Caco-2 (cell line): ENCODE measurements at regions not wholly inside any gene's neighbourhood (a gene's known extent, or its start where the extent isn't known, plus 50 kb on each side); places are given as distances from the start of the nearest gene placed in this dataset.

Experiments
- BruUV-seq: library from RNA; stranded (reverse); fragments of 400-500 nt; replicated peaks from 2 replicates; lab custom pipeline; 2021; lab: Mats Ljungman, UMichigan
- CTCF ChIA-PET: fragments of 300-600 bp; sonication (Branson Sonifier 250); formaldehyde crosslinking; loops from one replicate; lab custom pipeline; 2022; ENCODE audit warnings: antibody characterized with exemption; lab: Charles Lee
- POLR2A ChIA-PET: fragments of 300-600 bp; sonication (Branson Sonifier 250); formaldehyde crosslinking; loops from one replicate; lab custom pipeline; 2022; ENCODE audit warnings: antibody characterized with exemption; lab: Charles Lee
- DNase-seq, 2 experiments: peaks; one replicate each; pipeline versions ENCODE4 v3.0.0 to v3.0.0-alpha.2; 2020 to 2022
- H3K27me3 ChIP-seq: replicated peaks from 2 replicates; pipeline ENCODE4 v1.6.0; 2011; ENCODE audit warnings: low read length; ENCODE audit not compliant: control insufficient read depth, insufficient read depth
- H3K36me3 ChIP-seq: 2 replicates; pipeline ENCODE4 v1.5.1; 2011; ENCODE audit warnings: low read length; ENCODE audit not compliant: control insufficient read depth, insufficient read depth
- H3K4me1 ChIP-seq: fragments of 250-450 bp; sonication (Bioruptor Pico); 2 replicates; pipeline ENCODE4 v1.5.1; 2020; ENCODE audit warnings: mild to moderate bottlenecking
- H3K4me3 ChIP-seq: 2 replicates; pipeline ENCODE4 v1.5.1; 2011; ENCODE audit warnings: low read depth, mild to moderate bottlenecking, control low read depth, low read length
- H3K9me3 ChIP-seq: fragments of 250-450 bp; sonication (Bioruptor Pico); 2 replicates; pipeline ENCODE4 v1.5.1; 2020; ENCODE audit warnings: mild to moderate bottlenecking, moderate library complexity
- H3K27ac Mint-ChIP-seq: one replicate; pipeline ENCODE4 v1.8.0; 2022; ENCODE audit warnings: mixed read lengths; ENCODE audit not compliant: unreplicated experiment
- H3K27me3 Mint-ChIP-seq: one replicate; pipeline ENCODE4 v1.8.0; 2022; ENCODE audit warnings: mixed read lengths; ENCODE audit not compliant: insufficient read depth, unreplicated experiment
- H3K36me3 Mint-ChIP-seq: one replicate; pipeline ENCODE4 v1.8.0; 2022; ENCODE audit warnings: mild to moderate bottlenecking, mixed read lengths; ENCODE audit not compliant: insufficient read depth, unreplicated experiment
- H3K4me1 Mint-ChIP-seq: one replicate; pipeline ENCODE4 v1.8.0; 2022; ENCODE audit warnings: low read depth, mixed read lengths; ENCODE audit not compliant: unreplicated experiment
- H3K4me3 Mint-ChIP-seq: one replicate; pipeline ENCODE4 v1.8.0; 2022; ENCODE audit warnings: mild to moderate bottlenecking, moderate library complexity, mixed read lengths; ENCODE audit not compliant: unreplicated experiment
- H3K9me3 Mint-ChIP-seq: one replicate; pipeline ENCODE4 v1.8.0; 2022; ENCODE audit warnings: mixed read lengths; ENCODE audit not compliant: unreplicated experiment
- intact Hi-C: fragments of 100-400 bp; cut with micrococcal nuclease; formaldehyde crosslinking; loops from one replicate; pipeline ENCODE4 v1.10.0; 2022; ENCODE audit not compliant: unreplicated experiment
- TF ChIP-seq, protein P1 (sequence below), 2 experiments: fragments of 200-600 bp in 1 of 2; IDR thresholded peaks; 1 replicate in 1 of 2; 2 replicates in 1 of 2; pipeline versions ENCODE4 v1.5.1 to v1.8.0; 2011 to 2022; ENCODE audit warnings: antibody characterized with exemption in 1 of 2, control low read depth in 1 of 2, inconsistent platforms in 1 of 2, low read depth in 1 of 2, low read length in 1 of 2, mild to moderate bottlenecking in 1 of 2, moderate library complexity in 1 of 2; ENCODE audit not compliant: insufficient read depth in 1 of 2, severe bottlenecking in 1 of 2, unreplicated experiment in 1 of 2

DNA sequence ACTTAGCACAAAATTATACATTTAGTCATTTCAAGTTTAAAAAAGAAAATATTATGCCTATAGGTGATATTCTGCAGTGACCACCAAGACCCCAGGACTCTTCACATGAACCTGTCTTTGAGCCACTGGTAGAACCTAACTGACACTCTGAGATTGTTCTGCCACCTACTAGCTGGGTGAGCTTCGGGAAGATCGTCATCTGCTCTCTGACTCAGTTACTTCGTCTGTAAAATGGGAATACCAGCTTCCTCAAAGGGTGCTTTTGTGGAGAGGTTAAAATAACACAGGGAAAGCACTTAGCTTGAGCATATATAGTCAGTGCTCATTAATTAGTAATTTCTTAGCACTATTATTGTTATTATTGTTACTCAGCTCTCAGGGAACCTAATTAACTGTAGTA is 228.5 kb upstream of the JUN start:
- TF ChIP-seq, protein P1, sequence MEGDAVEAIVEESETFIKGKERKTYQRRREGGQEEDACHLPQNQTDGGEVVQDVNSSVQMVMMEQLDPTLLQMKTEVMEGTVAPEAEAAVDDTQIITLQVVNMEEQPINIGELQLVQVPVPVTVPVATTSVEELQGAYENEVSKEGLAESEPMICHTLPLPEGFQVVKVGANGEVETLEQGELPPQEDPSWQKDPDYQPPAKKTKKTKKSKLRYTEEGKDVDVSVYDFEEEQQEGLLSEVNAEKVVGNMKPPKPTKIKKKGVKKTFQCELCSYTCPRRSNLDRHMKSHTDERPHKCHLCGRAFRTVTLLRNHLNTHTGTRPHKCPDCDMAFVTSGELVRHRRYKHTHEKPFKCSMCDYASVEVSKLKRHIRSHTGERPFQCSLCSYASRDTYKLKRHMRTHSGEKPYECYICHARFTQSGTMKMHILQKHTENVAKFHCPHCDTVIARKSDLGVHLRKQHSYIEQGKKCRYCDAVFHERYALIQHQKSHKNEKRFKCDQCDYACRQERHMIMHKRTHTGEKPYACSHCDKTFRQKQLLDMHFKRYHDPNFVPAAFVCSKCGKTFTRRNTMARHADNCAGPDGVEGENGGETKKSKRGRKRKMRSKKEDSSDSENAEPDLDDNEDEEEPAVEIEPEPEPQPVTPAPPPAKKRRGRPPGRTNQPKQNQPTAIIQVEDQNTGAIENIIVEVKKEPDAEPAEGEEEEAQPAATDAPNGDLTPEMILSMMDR (IDR thresholded peaks at IDR 0.05; ENCODE audit: insufficient read depth in 1 of 2, low read depth in 1 of 2, low read length in 1 of 2, severe bottlenecking in 1 of 2, unreplicated experiment in 1 of 2), result no peak
- DNase-seq, result no peak
- ChIA-PET POLR2A (no interaction called here), CTCF (no interaction called here)
- Histone ChIP-seq H3K9me3 (no peaks in the 10 kb centered on the region), H3K4me1 (no peaks in the 10 kb centered on the region), H3K4me3 (no peak overlapping the region), H3K27me3 (no peaks in the 10 kb centered on the region), H3K36me3 (no peaks in the 10 kb centered on the region)
- no peak overlapping the region for H3K4me3 Mint-ChIP-seq
- no peaks in the 10 kb centered on the region for H3K36me3 Mint-ChIP-seq
- no peaks in the 10 kb centered on the region for H3K27me3 Mint-ChIP-seq
- no peak overlapping the region for H3K27ac Mint-ChIP-seq
- no TSS peak for BruUV-seq
- H3K4me1 Mint-ChIP-seq, result no peaks in the 10 kb centered on the region
- intact Hi-C loops, result no loop called here
- no peaks in the 10 kb centered on the region for H3K9me3 Mint-ChIP-seq

DNA sequence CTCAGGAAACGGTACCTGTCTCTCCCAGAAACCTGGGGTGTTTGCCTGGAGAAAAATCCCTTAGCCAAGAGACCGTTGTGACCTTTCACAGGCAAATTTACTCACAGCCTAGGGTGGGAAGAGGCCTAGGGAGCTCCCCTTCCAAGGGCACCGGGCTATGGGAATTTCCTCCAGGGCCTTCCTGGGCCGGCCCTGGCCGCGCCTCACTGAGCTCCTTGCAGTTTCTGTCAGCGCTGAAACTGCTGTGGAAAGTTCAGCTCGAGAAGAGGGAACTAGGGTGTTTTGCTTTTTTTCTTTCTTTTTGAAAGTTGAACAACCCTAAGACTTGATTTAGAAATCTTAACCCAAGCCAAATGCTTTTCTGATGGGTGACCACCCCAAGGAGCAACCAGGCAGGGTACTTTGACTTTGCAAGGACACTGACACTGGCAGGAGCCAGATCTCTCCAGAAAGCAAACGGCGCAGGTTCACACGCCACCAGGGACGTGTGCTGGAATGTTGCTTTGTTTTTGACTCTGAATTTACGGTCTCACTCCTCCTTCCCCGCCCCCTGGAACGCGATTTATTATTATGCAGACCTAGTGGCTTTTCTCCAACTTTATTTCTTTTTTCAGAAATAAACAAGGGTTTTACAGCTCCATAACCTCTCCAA is 229.6 kb upstream of the JUN start:
- H3K4me3 ChIP-seq, result no peak overlapping the region
- Mint-ChIP-seq H3K36me3 (no peaks in the 10 kb centered on the region), H3K4me1 (no peaks in the 10 kb centered on the region), H3K27me3 (no peaks in the 10 kb centered on the region), H3K9me3 (no peaks in the 10 kb centered on the region), H3K27ac (no peak overlapping the region), H3K4me3 (no peak overlapping the region)
- TF ChIP-seq, protein P1 (IDR thresholded peaks at IDR 0.05; ENCODE audit: insufficient read depth in 1 of 2, low read depth in 1 of 2, low read length in 1 of 2, severe bottlenecking in 1 of 2, unreplicated experiment in 1 of 2), result no peak
- DNase-seq, result no peak
- H3K9me3 ChIP-seq, result no peaks in the 10 kb centered on the region
- ChIA-PET POLR2A (no interaction called here), CTCF (no interaction called here)
- H3K4me1 ChIP-seq, result no peaks in the 10 kb centered on the region
- intact Hi-C loops, result no loop called here
- BruUV-seq, result no TSS peak
- no peaks in the 10 kb centered on the region for H3K27me3 ChIP-seq
- no peaks in the 10 kb centered on the region for H3K36me3 ChIP-seq

GRCh38 chr1:59013928-59014279 is 230.1 kb upstream of the JUN start:
- TF ChIP-seq, protein P1 (IDR thresholded peaks at IDR 0.05; ENCODE audit: insufficient read depth in 1 of 2, low read depth in 1 of 2, low read length in 1 of 2, severe bottlenecking in 1 of 2, unreplicated experiment in 1 of 2), result no peak
- no peak overlapping the region for H3K27ac Mint-ChIP-seq
- CTCF ChIA-PET, result no interaction called here
- H3K4me1 Mint-ChIP-seq, result no peaks in the 10 kb centered on the region
- no peaks in the 10 kb centered on the region for H3K4me1 ChIP-seq
- H3K9me3 Mint-ChIP-seq, result no peaks in the 10 kb centered on the region
- no peaks in the 10 kb centered on the region for H3K27me3 Mint-ChIP-seq
- H3K36me3 ChIP-seq, result no peaks in the 10 kb centered on the region
- H3K4me3 ChIP-seq, result no peak overlapping the region
- POLR2A ChIA-PET, result no interaction called here
- DNase-seq, result no peak
- intact Hi-C loops, result no loop called here
- H3K9me3 ChIP-seq, result no peaks in the 10 kb centered on the region
- no peaks in the 10 kb centered on the region for H3K27me3 ChIP-seq
- no TSS peak for BruUV-seq
- H3K36me3 Mint-ChIP-seq, result no peaks in the 10 kb centered on the region
- no peak overlapping the region for H3K4me3 Mint-ChIP-seq
